HEK293 (cell line): ENCODE measurements at regions not wholly inside any gene's neighbourhood (a gene's known extent, or its start where the extent isn't known, plus 50 kb on each side); places are given as distances from the start of the nearest gene placed in this dataset.

Experiments used
- CTCF ChIP-seq: fragments of 450-650 bp; formaldehyde crosslinking; IDR thresholded peaks from 2 replicates; pipeline ENCODE4 v1.5.1; 2016; ENCODE audit warnings: missing biosample characterization, missing genetic modification characterization
- KLF16 ChIP-seq: fragments of 450-650 bp; formaldehyde crosslinking; IDR thresholded peaks from 2 replicates; pipeline ENCODE4 v1.5.1; 2017; ENCODE audit warnings: missing biosample characterization, missing genetic modification characterization
- PBX3 ChIP-seq: sonication (generic); formaldehyde crosslinking; IDR thresholded peaks from 2 replicates; pipeline ENCODE4 v1.8.1; 2022; ENCODE audit warnings: mild to moderate bottlenecking, moderate library complexity, missing genetic modification reagents
- YY1 ChIP-seq: fragments of 450-650 bp; formaldehyde crosslinking; IDR thresholded peaks from 2 replicates; pipeline ENCODE4 v1.5.1; 2018; ENCODE audit warnings: missing biosample characterization, missing genetic modification characterization
- ZBTB7A ChIP-seq: fragments of 450-650 bp; formaldehyde crosslinking; IDR thresholded peaks from 2 replicates; pipeline ENCODE4 v1.5.1; 2016; ENCODE audit warnings: low read depth, missing biosample characterization, missing genetic modification characterization
- ZNF10 ChIP-seq: fragments of 450-650 bp; formaldehyde crosslinking; IDR thresholded peaks from 2 replicates; pipeline ENCODE4 v1.5.1; 2017; ENCODE audit warnings: missing biosample characterization, missing genetic modification characterization
- ZNF274 ChIP-seq, 2 experiments: fragments of 200-500 bp in 1 of 2; fragments of 450-650 bp in 1 of 2; sonication (Bioruptor generic) in 1 of 2; formaldehyde crosslinking in 1 of 2; IDR thresholded peaks; 2 replicates each; pipeline versions ENCODE4 v1.5.1 to v1.6.1; 2014 to 2016; ENCODE audit warnings: borderline replicate concordance in 1 of 2, inconsistent platforms in 1 of 2, low read length in 1 of 2, missing biosample characterization in 1 of 2, missing genetic modification characterization in 1 of 2
- ZNF549 ChIP-seq: fragments of 450-650 bp; IDR thresholded peaks from 2 replicates; pipeline ENCODE4 v1.5.1; 2018; ENCODE audit warnings: missing biosample characterization, missing genetic modification characterization, mild to moderate bottlenecking, inconsistent platforms, moderate library complexity
- ZNF707 ChIP-seq: fragments of 450-650 bp; formaldehyde crosslinking; IDR thresholded peaks from 2 replicates; pipeline ENCODE4 v1.5.1; 2016; ENCODE audit warnings: missing biosample characterization, missing genetic modification characterization
- ZNF76 ChIP-seq: fragments of 450-650 bp; formaldehyde crosslinking; IDR thresholded peaks from 2 replicates; pipeline ENCODE4; 2016; ENCODE audit warnings: low read depth, missing biosample characterization, missing genetic modification characterization, borderline replicate concordance

GRCh38 chr12:126772171-126772864 is 1494.7 kb upstream of the TMEM132C start:
- TF ChIP-seq PBX3 (CRISPR knock-in tag) (no peak), CTCF (tag by site-specific recombination) (no peak), KLF16 (tag by site-specific recombination) (no peak), ZNF707 (tag by site-specific recombination) (no peak), ZBTB7A (tag by site-specific recombination) (no peak), YY1 (tag by site-specific recombination) (no peak), ZNF10 (tag by site-specific recombination) (no peak), ZNF549 (tag by site-specific recombination) (no peak), ZNF274 (IDR thresholded peaks at IDR 0.05; ENCODE audit: low read length) (no peak), ZNF274 (tag by site-specific recombination; IDR thresholded peaks at IDR 0.05; ENCODE audit: borderline replicate concordance) (no peak), ZNF76 (tag by site-specific recombination) (no peak)
